ENCODE measurements at regions not wholly inside any gene's neighbourhood (a gene's known extent, or its start where the extent isn't known, plus 50 kb on each side); places are given as distances from the start of the nearest gene placed in this dataset.
A peak's percentile ranks its signal among the peaks of the same experiment; 100 is the strongest.
"Not testable (repeated sequence)": the region's sequence is repeated elsewhere in the genome, so short reads cannot be mapped to it uniquely, and the experiment has no call there.

GRCh38 chr11:71101606-71102005, 150.8 kb downstream of the SHANK2 start:
- no peak for DNase-seq

DNA sequence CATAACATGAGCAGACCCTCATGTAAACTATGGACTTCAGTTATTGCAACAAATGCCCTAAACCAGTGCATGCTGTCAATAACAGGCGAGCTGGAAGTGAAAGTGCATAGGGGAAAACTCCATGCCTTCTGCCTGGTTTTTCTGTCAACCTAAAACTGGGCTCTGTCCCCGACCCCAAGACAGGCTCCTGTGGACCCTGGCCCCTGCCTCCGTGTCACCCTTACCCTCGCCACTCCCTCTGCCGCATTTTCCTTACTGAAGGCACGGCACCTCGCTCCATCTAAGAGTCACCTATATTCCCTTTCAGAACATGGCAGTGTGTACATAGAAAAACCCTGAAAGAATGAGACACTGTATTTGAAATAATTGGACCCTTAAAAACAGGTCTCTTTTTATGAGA, 151.3 kb downstream of the SHANK2 start:
- no peak for DNase-seq

- DNase-seq: no peak
Measured at GRCh38 chr11:71098776-71099175, 153.6 kb downstream of the SHANK2 start.

DNA sequence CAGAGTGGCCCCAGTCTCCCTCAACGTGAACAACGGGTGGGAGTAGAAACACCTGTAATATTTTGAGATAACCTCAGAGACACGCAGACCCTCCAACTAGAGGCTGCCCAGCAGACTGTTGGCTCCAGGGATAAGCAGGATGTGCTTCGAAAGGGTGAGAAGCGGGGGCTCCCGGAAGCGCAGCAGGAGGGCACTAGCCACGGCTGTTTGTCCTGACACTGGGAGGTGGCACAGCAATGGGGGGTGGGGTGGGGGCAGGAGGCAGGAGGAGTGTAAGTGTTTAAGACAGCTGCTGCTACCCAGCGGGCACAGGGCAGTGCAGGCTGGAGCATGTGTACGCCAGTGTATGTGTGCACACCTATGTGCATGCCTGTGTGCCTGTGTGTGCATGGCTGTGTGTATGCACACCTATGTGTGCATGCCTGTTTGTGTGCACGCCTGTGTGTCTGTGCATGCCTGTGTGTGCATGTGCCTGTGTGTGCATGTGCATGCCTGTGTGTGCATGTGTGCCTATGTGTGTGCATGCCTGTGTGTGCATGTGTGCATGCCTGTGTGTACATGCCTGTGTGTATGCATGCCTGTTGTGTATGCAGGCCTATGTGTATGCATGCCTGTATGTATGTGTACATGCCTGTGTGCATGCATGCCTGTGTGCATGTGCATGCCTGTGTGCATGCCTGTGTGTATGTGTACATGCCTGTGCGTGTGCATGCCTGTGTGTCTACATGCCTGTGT, 154.7 kb downstream of the SHANK2 start:
- DNase-seq: no peak

DNA sequence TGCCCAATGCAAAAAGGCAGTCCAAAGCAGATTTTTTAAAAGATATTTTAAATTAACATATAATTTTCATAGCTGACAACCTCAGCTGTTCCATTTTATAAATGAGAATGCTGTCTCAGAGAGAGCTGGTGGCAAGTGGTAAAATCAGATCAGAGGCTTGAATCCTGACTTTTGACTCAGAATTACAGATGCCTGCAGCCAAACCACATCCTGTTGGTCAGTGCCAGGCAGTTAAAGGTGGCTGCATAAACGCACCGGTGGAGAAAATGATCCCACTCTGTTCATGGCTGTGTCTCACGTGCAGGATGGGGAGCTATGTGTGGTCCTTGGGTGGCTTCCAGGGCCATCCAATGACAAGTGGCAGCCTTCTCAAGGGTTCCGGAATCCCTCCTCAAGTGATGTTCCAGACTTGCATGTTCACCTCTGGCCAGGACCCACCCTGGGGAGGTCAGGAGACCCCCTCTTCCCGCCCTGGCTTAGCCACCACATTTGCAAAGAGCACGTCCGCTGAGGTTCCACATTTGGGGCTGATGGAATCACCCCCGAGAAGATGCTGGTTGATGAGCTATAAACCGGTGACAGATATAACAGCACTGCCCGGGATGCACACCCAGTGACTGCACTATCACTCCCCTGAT, 155.5 kb downstream of the SHANK2 start:
- DNase-seq: no peak

GRCh38 chr11:71095294-71095850, 157.0 kb downstream of the SHANK2 start:
- no peak for DNase-seq

- DNase-seq: no peak
Measured at GRCh38 chr11:71094296-71095077, 157.9 kb downstream of the SHANK2 start.

DNA sequence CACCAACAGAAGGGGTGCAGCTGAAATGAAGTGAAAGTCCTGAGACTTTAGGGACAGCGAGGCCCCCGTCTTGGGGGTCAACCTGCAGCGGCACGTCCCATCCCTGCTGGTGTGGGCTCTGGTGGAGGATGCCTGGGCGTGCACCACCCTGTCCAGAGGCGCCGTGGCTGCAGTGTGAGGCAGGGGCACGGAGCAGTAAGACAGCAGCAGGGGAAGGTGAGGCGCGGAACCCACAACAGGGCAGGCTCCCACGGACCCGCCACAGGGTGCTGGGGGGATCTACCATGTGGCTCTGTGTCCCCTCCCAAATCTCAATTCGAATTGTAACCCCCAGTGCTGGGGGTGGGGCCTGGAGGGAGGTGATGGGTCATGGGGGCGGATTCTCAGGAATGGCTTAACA, 158.6 kb downstream of the SHANK2 start:
- no peak for DNase-seq

DNA sequence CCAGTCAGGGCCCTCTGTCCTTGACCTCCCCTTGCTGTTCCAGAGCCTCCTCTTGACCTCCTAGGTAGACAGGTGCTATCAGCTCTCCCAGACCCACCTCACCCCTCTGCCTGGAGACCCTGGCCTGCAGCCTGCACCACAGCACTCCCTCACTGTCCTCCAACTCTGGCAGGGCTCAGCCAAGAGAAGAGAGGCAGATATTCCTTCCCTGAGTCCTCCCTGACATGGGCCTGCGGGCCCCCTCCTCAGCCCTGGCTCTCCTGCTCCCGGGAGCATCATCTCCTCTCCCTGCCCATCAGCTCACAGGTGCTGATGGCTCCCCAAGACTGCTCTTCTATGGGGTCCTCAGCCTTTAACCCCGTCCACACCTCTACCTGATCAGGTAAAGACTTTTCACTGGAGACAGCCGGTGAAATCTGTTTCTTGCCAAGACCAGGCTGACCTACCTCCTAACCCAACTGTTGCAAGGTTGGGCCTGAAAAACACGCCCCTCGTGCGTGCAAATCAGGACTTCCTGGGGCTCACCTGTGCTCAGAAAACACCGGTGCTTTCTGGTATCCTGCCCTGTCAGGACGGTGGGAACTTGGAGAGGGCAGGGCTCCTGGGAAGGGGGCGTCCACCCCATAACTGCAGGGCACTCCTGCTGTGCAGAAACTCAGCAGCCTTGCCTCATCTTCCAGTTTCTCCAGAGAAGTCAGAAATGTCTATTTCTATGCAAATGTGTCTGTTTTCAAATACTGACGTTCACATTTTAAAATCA, 160.7 kb downstream of the SHANK2 start:
- no peak for DNase-seq

DNA sequence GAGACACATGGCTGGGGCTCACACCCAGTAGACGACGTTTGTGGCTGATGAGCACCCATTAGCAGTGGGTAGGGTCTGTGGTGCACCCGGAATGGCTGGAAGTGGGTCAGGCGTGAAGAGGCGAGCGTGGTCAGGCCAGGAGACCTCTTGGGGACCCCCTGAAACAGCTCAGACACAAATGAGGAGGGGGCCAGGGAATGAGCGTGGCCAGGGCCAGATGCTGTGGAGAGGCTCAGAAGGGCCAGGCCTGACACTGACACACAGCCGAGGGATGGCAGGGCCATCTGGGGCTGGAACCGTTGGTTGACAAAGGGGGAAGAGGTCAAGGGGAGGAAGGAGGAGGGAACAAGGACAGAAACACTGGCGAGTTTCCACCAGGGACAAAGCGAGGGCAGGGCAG, 162.8 kb downstream of the SHANK2 start:
- no peak for DNase-seq

DNA sequence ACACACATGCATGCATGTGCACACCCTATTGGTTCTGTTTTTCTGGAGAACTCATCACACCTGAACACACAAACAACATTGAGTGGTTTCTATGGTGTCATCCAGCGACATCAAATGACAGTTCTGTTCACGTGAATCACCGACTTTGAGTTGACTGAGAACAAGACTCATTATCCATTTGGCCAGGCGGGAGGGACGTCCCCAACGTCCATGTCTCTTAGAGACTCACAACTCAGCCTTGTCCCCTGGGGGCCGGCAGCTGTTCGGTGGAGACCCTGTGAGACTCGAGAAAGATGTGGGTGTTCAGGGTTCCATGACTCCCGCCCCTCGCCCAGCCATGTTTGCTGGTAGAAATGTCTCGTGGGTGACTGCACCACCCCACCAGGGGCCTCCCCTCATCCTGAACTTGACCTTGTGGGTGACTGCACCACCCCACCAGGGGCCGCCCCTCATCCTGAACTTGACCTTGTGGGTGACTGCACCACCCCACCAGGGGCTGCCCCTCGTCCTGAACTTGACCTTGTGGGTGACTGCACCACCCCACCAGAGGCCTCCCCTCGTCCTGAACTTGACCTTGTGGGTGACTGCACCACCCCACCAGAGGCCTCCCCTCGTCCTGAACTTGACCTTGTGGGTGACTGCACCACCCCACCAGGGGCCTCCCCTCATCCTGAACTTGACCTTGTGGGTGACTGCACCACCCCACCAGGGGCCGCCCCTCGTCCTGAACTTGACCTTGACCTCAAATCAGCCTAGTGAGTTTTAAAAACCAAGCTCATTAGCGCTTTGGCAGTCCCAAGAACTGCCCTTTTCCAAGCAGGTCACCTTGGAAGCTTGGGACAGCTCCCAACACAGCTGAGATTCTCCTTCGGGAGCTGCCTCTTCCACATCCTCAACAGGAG, 163.8 kb downstream of the SHANK2 start:
- DNase-seq: not testable (repeated sequence)

- peak in 22 of 56 donors; percentile 1 to 60 (median 12) for DNase-seq
Measured at GRCh38 chr11:71086687-71087258, 165.6 kb downstream of the SHANK2 start.

DNA sequence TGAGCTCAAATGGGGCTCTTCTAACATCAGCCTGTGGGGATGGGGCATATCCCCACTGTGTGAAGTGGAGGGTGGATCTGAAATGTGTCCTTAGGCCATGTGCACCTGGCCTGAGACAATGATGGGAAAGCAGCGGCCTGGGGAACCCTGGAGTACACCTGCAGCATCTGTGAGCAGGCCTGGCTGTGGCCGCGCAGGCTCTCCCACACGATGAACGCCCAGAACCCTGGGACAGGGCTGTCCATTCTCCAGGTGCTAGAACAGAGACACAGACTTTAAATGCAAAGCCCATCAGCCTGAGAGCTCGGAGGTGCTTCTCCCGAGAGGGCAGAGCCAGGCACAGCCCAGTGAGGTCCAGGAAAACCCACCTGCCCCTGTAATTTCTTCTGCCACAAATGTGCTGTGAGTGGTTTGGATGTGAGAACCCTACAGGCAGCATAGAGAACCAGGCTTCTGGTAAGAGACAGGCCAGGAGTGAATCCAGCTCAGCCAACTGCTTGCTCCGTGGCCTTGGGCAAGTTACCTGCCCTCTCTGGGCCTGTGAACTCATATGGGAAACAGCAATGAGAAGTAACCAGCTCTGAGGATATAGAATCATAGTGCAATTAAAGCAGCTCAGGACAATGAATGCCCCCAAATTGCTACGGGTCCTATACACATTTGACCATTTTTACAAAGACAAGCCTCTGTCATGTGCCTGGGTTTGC, 167.9 kb downstream of the SHANK2 start:
- DNase-seq: no peak

GRCh38 chr11:71083105-71083504, 169.3 kb downstream of the SHANK2 start:
- no peak for DNase-seq

GRCh38 chr11:71082454-71082853, 169.9 kb downstream of the SHANK2 start:
- no peak for DNase-seq

GRCh38 chr11:71081704-71082230, 170.6 kb downstream of the SHANK2 start:
- no peak for DNase-seq

- peak in 49 of 56 donors; percentile 7 to 90 (median 53) for DNase-seq
Measured at GRCh38 chr11:71080239-71081097, 171.9 kb downstream of the SHANK2 start.

GRCh38 chr11:71079795-71080194, 172.6 kb downstream of the SHANK2 start:
- no peak for DNase-seq

Measured in nucleus accumbens (tissue), 56 donors.